Vagina (tissue), 2 donors: ENCODE measurements at regions not wholly inside any gene's neighbourhood (a gene's known extent, or its start where the extent isn't known, plus 50 kb on each side); places are given as distances from the start of the nearest gene placed in this dataset.
"Not testable (repeated sequence)": the region's sequence is repeated elsewhere in the genome, so short reads cannot be mapped to it uniquely, and the experiment has no call there.

ENCODE experiments used
- DNase-seq, 2 donors: peaks; one replicate each; pipeline ENCODE4 v3.0.0-alpha.2; 2017; ENCODE audit errors: extremely low spot score in 2 of 2
- H3K27ac ChIP-seq: fragments of 200-600 bp; sonication (generic); one replicate; pipeline ENCODE4 v1.5.1; 2019
- H3K27me3 ChIP-seq: fragments of 200-600 bp; sonication (generic); one replicate; pipeline ENCODE4 v1.5.1; 2019
- H3K36me3 ChIP-seq, 2 donors: fragments of 200-600 bp; sonication (generic); one replicate each; pipeline ENCODE4 v1.5.1; 2017 to 2019
- H3K4me1 ChIP-seq: fragments of 200-600 bp; sonication (generic); one replicate; pipeline ENCODE4 v1.5.1; 2019
- H3K4me3 ChIP-seq, 2 donors: fragments of 200-600 bp; sonication (generic); 1 replicate in 1 of 2; 2 replicates in 1 of 2; pipeline ENCODE4 v1.5.1; 2016 to 2019
- H3K9me3 ChIP-seq: fragments of 200-600 bp; sonication (generic); one replicate; pipeline ENCODE4 v1.5.1; 2019
- CTCF ChIP-seq, 3 experiments: fragments of 450-650 bp in 2 of 3; fragments of 200-600 bp in 1 of 3; sonication (generic) in 1 of 3; IDR thresholded peaks; one replicate each; pipeline ENCODE4 v1.5.1; 2017 to 2019; ENCODE audit warnings: antibody characterized with exemption in 3 of 3, mild to moderate bottlenecking in 2 of 3, moderate library complexity in 2 of 3
- POLR2A ChIP-seq, 2 donors: fragments of 450-650 bp; IDR thresholded peaks; one replicate each; pipeline ENCODE4 v1.6.1; 2017; ENCODE audit warnings: antibody characterized with exemption in 2 of 2, mild to moderate bottlenecking in 2 of 2, moderate library complexity in 2 of 2
- POLR2AphosphoS5 ChIP-seq, 2 donors: sonication (generic); formaldehyde crosslinking; IDR thresholded peaks; one replicate each; pipeline ENCODE4 v1.9.0; 2017; ENCODE audit warnings: antibody characterized with exemption in 2 of 2, mild to moderate bottlenecking in 2 of 2, low read depth in 1 of 2; ENCODE audit not compliant: insufficient read depth in 1 of 2
- intact Hi-C: fragments of 100-400 bp; cut with DNase I; formaldehyde crosslinking; loops from one replicate; pipeline ENCODE4 v1.15.1; 2023

GRCh38 chr2:212891580-212891979, 259.8 kb downstream of the IKZF2 start:
- Histone ChIP-seq H3K9me3 (no peaks in the 10 kb centered on the region), H3K4me1 (no peaks in the 10 kb centered on the region), H3K36me3 (no peaks in the 10 kb centered on the region), H3K4me3 (no peak overlapping the region), H3K27me3 (no peaks in the 10 kb centered on the region), H3K27ac (no peak overlapping the region)
- DNase-seq, result no peak
- no peak for TF ChIP-seq POLR2AphosphoS5 (IDR thresholded peaks at IDR 0.05; ENCODE audit: insufficient read depth in 1 of 2, low read depth in 1 of 2)
- no peak for TF ChIP-seq POLR2A (IDR thresholded peaks at IDR 0.05)
- TF ChIP-seq CTCF (IDR thresholded peaks at IDR 0.05), result no peak
- intact Hi-C loops, result no loop called here

- H3K4me1 ChIP-seq, result no peaks in the 10 kb centered on the region
- no peaks in the 10 kb centered on the region for H3K9me3 ChIP-seq
- no peak overlapping the region for H3K4me3 ChIP-seq
- intact Hi-C loops, result no loop called here
- H3K27ac ChIP-seq, result no peak overlapping the region
- no peak for DNase-seq
- no peak for TF ChIP-seq CTCF (IDR thresholded peaks at IDR 0.05)
- no peak for TF ChIP-seq POLR2A (IDR thresholded peaks at IDR 0.05)
- TF ChIP-seq POLR2AphosphoS5 (IDR thresholded peaks at IDR 0.05; ENCODE audit: insufficient read depth in 1 of 2, low read depth in 1 of 2), result no peak
- H3K36me3 ChIP-seq, result no peaks in the 10 kb centered on the region
- no peaks in the 10 kb centered on the region for H3K27me3 ChIP-seq
Observed at GRCh38 chr2:212882626-212883025, 268.8 kb downstream of the IKZF2 start.

GRCh38 chr2:212876556-212876955, 274.9 kb downstream of the IKZF2 start:
- H3K9me3 ChIP-seq, DNase-seq, H3K4me1 ChIP-seq, H3K4me3 ChIP-seq, H3K36me3 ChIP-seq, H3K27me3 ChIP-seq, intact Hi-C loops, H3K27ac ChIP-seq: not testable (repeated sequence)

GRCh38 chr2:212875950-212876349, 275.5 kb downstream of the IKZF2 start:
- H3K27ac ChIP-seq, H3K4me1 ChIP-seq, H3K27me3 ChIP-seq, DNase-seq, intact Hi-C loops, H3K36me3 ChIP-seq, H3K4me3 ChIP-seq, H3K9me3 ChIP-seq: not testable (repeated sequence)

- H3K9me3 ChIP-seq, result no peaks in the 10 kb centered on the region
- no peak for TF ChIP-seq CTCF (IDR thresholded peaks at IDR 0.05)
- no peak for TF ChIP-seq POLR2A (IDR thresholded peaks at IDR 0.05)
- TF ChIP-seq POLR2AphosphoS5 (IDR thresholded peaks at IDR 0.05; ENCODE audit: insufficient read depth in 1 of 2, low read depth in 1 of 2), result no peak
- intact Hi-C loops, result no loop called here
- no peaks in the 10 kb centered on the region for H3K4me1 ChIP-seq
- DNase-seq, result no peak
- H3K27ac ChIP-seq, result no peak overlapping the region
- H3K27me3 ChIP-seq, result no peaks in the 10 kb centered on the region
- no peak overlapping the region for H3K4me3 ChIP-seq
- no peaks in the 10 kb centered on the region for H3K36me3 ChIP-seq
Observed at GRCh38 chr2:212873256-212873655, 278.2 kb downstream of the IKZF2 start.

- TF ChIP-seq CTCF (IDR thresholded peaks at IDR 0.05), result no peak
- no peak for TF ChIP-seq POLR2AphosphoS5 (IDR thresholded peaks at IDR 0.05; ENCODE audit: insufficient read depth in 1 of 2, low read depth in 1 of 2)
- TF ChIP-seq POLR2A (IDR thresholded peaks at IDR 0.05), result no peak
- Histone ChIP-seq H3K27me3 (no peaks in the 10 kb centered on the region), H3K4me3 (no peak overlapping the region), H3K9me3 (no peaks in the 10 kb centered on the region), H3K4me1 (no peaks in the 10 kb centered on the region), H3K27ac (no peak overlapping the region), H3K36me3 (no peaks in the 10 kb centered on the region)
- intact Hi-C loops, result no loop called here
- DNase-seq, result no peak
Observed at GRCh38 chr2:212871597-212871996, 279.8 kb downstream of the IKZF2 start.
